AG08396 (cell line): ENCODE measurements at regions not wholly inside any gene's neighbourhood (a gene's known extent, or its start where the extent isn't known, plus 50 kb on each side); places are given as distances from the start of the nearest gene placed in this dataset.
"Not testable (repeated sequence)": the region's sequence is repeated elsewhere in the genome, so short reads cannot be mapped to it uniquely, and the experiment has no call there.

Experiments used
- DNase-seq: peaks from one replicate; pipeline ENCODE4 v3.0.0; 2012; ENCODE audit warnings: low spot score, mixed read lengths

DNA sequence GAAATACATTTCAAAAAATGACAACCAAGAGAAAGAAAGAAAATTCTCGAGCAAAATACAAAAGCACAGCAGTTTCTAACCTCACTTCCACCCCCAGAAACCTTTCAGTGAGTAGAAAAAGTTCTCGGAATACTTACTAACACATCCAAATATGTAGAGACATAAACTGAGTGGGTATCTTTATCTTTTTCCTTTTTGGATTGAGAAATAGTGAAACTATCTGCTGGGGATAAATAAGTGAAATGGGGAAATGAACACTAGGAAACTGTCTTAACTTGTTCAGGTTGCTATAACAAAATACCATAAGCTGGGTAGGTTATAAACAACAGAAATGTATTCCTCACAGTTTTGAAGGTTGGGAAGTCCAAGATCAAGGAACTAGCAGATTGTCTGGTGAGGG lies 72.0 kb downstream of the VCAM1 start:
- no peak for DNase-seq

DNA sequence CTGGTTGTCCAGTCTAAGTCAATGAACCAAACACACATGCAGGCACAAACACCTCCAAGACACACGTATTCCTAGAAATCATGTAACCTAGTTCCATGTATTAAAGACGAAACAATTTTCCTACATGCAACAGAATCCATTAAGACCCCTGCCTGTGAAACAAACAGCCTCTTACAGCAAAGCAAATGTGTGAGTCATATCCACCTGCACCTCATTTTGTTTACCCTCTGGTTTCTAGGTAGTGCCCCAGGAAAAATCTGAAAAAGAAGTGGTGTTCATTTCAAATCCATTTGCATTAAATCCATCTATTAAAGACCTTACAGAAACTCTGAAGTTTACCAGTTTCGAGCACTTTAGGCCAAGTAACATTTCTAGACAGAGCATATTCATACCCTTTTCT lies 74.1 kb downstream of the VCAM1 start:
- no peak for DNase-seq

DNA sequence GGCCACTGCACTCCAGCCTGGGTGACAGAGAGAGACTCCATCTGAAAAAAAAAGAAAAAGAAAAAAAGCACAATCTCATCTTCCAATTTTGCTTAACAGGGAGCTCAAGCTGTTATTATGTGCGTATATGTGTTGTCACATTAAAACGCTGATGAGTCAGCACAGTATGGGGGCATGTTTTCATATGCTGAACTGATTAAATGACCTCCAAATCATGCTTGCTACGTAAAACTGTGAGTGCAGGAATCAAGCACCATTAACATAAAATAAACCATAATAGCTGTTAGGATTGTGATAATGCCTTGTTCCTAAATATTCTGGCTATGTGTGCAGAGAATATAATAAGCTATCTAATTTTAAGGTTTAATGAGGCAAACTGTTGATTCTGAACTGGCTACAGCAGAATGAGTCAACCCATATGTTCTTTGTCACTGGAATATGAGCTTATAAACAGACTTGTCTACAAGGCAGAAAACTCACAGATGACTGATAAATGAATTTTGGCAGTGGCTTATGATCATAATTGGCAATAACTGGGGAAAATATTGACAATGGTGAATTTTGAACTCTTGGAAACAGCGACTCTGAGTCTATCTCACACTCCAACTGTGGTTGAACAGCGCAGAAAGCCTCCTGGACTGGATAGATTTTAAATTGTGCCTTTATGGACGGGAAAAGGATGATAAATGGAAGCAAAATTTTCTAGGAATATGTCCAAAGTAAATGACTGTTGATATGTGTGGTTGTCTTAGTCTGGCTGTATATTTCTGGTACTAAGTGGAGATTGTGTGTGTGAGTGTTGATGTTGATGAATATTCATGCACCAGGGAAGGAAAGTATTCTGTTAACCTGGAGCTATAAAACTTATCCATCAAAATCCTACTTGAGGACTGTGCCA lies 75.5 kb downstream of the VCAM1 start:
- peak; percentile 8 for DNase-seq

DNA sequence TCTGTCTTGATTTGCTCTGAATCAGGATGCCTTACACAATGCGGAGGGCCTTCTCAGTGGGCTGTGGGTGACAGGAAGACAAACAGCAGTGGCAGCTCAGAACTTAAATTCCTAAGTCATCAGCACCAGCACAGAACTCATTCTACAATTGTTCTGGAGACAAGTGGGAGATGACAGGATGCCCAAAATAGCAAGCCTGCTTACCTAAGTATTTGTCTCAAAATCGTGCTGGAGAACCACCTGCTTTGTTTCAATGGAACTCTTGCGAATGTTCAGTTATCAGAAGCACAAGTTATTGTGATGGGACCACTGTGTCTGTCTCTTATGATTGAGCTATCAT lies 76.1 kb downstream of the VCAM1 start:
- no peak for DNase-seq

DNA sequence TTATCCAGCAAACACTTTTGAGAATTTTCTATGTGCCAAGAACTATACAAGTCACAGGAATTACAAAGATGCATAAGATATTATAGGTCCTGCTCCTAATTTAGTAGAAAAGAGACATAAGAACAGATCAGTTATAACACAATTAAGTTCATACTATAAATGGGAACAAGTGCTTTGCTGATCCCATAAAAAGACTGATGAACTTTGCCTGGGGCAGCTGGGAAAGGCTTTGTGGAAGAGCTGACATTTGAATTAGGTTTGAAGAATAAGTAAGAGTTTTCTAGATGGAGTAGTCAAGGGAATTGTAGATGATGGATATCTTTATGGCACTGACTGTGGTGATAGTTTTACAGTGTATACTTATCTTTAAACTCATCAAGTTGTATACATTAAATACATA lies 76.5 kb downstream of the VCAM1 start:
- no peak for DNase-seq

DNA sequence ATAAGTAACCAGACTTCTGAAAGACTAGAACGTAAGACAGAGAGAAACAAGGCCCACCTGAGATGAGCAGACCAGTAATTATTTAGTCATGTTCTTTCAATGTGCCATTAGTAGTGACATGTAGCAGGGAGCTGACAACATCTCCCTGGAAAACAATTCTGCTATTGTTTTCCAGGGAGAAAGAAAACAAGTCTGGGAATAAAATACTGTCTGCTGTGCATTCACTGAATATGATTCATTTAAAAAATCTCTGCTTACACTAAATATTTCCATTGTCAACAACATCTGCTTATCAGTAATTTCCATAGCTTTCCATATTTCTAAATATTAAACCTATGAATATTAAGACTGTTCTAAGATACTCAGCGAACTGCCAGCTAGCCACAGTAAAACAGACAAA lies 80.0 kb downstream of the VCAM1 start:
- DNase-seq: no peak

DNA sequence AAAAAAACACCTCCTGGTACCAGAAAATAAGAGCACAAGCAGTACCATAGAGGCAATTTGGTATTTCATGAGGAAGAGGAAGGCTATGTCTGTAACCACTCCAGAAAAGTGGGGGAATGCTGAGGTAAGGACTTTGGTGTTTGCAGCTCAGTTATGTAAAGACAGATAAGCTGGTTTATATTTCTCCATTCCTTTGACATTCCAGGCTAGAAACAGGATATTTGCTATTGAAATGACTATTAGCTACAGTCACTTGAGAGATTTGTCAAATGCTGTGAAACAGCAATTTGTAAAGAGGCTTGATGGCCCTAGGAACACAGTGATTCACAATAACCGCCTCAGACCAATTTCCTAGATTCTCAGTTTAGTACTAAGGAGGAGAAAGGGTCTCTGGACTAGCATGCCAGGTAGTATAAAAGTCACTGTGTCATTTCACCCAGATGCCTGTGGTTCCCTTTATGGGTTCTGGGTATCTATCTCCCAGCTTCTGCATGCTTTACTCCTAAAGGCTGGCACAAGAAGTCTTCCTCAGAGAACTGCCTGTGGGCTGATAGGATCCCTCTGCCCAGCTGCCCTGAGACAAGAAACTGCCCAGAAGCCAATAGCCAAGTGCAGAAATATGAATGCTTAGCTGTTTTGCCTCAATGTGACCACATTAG lies 80.5 kb downstream of the VCAM1 start:
- DNase-seq: peak; percentile 13

DNA sequence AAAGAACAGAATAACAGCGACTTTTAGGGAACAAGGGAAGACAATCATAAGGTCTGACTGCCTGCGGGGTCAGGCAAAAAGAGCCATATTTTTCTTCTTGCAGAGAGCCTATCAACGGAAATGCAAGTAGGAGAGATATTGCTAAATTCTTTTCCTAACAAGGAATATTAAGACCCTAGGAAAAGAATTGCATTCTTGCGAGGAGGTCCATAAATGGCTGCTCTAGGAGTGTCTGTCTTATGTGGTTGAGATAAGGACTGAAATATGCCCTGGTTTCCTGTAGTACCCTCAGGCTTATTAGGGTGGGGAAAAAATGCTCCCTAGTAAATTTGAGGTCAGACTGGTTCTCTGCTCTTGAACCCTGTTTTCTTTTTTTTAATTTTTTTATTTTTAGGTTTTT lies 81.7 kb downstream of the VCAM1 start:
- not testable (repeated sequence) for DNase-seq

DNA sequence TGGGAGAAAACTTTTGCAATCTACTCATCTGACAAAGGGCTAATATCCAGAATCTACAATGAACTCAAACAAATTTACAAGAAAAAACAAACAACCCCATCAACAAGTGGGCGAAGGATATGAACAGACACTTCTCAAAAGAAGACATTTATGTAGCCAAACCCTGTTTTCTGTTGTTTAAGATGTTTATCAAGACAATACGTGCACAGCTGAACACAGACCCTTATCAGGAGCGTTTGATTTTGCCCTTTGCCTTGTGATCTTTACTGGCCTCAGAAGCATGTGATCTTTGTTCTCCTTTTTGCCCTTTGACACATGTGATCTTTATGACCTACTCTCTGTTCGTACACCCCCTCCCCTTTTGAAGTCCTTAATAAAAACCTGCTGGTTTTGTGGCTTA lies 83.7 kb downstream of the VCAM1 start:
- not testable (repeated sequence) for DNase-seq

DNA sequence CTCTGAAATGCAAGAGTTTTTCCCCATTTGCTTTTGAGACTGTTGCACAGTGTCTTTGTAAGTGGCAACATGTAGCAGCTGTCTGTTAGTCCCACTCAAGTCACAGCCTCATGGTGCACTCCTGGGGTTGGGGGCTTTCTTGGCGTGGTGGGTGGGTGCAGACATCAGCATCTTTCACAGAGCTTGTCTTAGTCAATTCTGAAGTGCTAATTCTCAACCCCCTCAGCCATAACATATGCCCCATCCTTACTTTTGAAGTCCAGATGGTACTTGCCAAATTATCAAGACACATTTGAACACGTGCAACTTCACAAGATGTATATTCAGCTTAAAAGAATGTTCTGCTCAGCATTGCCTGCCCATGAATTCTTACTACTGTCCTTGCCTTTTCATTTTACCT lies 87.1 kb downstream of the VCAM1 start:
- DNase-seq: no peak

DNA sequence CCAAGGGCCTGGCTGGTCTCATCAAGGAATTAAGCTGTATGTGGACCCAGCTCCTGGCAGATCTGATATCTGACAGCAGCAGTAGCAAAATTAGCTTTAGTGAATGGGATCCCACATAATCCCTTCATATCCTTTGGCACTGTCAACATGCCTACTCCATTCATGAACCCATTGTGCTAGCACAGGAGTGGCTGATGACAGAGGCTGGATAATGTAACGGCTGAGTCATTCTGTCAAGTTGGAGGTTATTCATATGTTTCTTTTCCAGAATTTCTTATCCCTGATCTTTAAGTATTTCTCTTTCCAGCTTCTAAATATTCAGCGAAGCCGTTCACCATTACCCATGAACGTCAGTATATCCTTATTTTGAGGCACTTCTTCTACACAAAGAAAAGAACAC lies 84.3 kb downstream of the EXTL2 start:
- no peak for DNase-seq

DNA sequence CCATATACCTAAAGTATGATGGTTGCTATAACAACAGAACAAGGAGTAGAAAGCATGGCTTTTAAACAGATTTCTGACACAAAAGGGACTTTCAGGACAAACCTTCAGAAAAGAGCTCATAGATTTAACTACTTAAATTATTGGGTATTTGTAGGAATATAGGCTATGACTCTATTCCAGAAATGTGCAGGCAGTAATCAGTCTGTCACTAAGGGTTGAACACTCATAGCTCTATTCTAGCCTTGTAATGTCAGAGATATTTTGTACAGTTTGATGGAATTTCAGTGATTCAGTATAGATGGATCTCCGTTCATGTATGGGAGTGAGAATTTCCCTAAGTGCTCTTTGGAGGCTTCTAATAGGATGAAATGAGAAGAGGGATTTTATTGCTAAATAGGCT lies 82.8 kb downstream of the EXTL2 start:
- peak; percentile 10 for DNase-seq

DNA sequence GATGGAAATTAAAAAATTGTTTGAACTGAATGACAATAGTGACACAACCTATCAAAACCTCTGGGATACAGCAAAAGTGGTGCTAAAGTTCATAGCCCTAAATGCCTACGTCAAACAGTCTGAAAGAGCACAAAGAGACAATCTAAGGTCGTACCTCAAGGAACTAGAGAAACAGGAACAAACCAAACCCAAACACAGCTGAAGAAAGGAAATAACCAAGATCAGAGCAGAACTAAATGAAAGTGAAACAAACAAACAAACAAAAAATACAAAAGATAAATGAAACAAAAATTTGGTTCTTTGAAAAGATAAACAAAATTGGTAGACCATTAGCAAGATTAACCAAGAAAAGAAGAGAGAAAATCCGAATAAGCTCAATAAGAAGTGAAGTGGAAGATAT lies 79.7 kb downstream of the EXTL2 start:
- not testable (repeated sequence) for DNase-seq

DNA sequence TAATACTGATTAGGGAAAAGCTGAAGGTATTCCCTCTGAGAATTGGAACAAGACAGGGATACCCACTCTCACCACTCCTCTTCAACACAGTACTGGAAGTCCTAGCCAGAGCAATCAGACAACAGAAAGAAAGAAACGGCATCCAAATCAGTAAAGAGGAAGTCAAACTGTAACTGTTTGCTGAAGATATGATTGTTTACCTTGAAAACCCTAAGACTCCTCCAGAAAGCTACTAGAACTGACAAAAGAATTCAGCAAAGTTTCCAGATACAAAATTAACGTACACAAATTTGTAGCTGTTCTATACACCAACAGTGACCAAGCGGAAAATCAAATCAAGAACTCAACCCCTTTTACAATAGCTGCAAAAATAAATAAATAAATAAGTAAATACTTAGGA lies 78.6 kb downstream of the EXTL2 start:
- no peak for DNase-seq

DNA sequence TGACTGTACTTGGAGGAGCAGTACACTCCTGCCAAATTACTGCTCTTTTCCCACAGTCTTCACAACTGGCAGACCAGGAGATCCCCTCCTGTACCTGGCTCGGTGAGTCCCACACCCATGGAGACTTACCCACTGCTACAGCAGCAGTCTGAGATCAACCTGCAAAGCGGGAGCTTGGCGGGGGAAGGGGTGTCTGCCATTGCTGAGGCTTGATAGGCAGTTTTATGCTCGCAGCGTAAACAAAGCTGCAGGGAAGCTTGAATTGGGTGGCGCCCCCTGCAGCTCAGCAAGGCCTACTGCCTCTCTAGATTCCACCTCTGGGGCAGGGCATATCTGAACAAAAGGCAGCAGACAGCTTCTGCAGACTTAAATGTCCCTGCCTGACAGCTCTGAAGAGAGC lies 74.4 kb downstream of the EXTL2 start:
- not testable (repeated sequence) for DNase-seq

DNA sequence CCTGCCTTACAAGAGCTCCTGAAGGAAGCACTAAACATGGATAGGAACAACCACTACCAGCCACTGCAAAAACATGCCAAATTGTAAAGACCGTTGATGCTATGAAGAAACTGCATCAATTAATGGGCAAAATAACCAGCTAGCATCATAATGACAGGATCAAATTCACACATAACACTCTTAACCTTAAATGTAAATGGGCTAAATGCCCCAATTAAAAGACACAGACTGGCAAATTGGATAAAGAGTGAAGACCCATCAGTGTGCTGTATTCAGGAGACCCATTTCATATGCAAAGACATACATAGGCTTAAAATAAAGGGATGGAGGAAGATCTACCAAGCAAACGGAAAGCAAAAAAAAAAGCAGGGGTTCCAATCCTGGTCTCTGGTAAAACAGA lies 72.7 kb downstream of the EXTL2 start:
- DNase-seq: not testable (repeated sequence)
